Left renal cortex interstitium (tissue), 4 donors: ENCODE measurements at regions not wholly inside any gene's neighbourhood (a gene's known extent, or its start where the extent isn't known, plus 50 kb on each side); places are given as distances from the start of the nearest gene placed in this dataset.
A peak's percentile ranks its signal among the peaks of the same experiment; 100 is the strongest.

ENCODE experiments used
- DNase-seq, 4 donors: peaks; one replicate each; pipeline ENCODE4 v3.0.0-alpha.2; 2013; ENCODE audit warnings: low read depth in 4 of 4, low spot score in 2 of 4, missing footprints in 1 of 4

DNA sequence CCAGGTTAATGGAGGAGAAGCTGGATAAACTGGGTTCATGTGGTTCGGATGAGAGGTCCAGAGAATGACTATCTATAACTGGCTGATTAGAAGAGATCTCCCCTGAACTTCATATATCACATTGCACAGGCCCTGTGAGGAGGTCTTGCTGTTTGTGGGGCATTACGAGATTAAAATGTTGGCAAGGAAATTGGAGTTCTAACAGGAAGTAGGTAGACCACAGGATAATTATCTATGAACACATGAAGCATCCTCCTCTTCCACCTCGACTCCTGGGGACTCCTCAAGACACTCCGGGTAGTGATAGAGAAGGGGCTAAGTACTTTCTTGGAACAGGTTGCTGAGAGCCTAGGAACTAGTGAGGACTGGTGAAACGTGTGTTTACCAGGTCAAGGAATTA is 418.8 kb downstream of the KCNH5 start:
- DNase-seq, result no peak

DNA sequence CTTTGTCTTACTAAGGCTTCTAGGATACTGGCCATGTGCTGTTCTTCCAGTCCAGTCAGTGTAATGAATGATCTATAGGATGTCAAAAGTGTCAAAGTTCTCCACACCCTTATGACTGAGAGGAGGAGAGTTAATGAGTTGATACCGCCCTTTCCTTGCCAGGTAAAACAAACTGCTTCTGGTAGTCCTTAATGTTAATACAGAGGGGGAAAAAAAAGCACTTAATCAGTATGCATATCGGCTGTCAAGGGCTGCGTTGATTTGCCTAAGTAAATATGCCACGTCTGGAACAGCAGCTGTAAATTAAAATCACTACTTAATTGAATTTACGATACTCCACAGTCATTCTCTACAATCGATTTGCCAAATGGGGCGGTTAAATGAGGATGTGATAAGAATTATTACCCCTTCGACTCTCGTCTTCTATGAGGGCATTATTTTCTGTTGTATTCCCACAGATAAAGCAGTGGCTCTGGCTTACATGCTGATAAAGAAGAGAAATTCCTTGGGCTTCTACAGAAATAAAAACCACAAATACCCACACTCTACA is 416.0 kb downstream of the KCNH5 start:
- DNase-seq, result peak in 1 of 4 donors; percentile 3

DNA sequence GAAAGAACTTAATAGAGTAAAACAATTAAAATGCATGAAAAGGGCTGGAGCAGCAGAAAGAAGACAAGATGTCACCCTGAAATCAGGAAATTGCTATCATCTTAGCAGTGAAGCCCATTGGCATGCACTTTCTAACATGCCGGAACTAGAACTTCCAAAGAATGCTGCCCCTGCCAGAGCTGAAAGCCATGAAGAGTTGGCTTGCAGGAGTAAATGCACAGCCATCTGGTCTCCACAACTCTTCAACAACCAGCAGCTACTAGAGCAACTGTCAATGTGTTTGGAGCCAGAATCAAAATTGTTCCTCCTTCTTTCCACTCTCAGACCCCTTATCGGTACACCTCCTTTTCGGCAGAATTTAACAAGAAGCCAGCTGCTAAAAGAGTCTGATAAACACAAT is 414.1 kb downstream of the KCNH5 start:
- no peak for DNase-seq

DNA sequence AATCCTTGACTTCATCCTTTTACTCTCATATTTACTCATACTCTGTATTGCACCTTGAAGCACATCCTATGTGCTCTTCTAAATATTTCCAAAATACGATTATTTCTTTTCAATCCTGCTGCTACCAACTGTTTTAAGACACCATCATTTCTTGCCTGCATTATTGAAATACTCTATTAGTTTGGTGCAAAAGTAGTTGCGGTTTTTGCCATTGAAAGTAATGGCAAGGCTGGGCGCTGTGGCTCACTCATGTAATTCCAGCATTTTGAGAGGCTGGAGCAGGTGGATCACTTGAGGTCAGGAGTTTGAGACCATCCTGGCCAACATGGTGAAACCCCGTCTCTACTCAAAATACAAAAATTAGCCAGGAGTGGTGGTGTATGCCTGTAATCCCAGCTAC is 412.5 kb downstream of the KCNH5 start:
- DNase-seq, result no peak

DNA sequence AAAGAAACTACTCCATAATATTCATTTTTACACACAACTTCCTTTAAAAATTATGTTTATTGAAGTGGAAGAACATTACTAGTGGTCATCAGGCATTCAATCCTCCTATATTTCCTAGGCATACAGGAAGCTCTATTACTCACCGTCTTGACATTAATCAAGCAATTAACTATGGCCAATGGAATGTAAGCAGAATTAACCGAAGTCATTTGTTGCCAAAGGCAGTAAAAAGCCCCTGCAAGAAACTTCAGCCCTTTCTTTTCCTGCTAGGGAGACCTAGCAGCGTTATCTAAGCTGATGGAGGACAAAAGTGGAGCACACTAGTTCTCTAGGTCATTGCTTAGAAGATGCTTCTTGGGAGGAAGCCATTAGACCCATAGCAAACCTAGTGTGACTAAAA is 399.6 kb downstream of the KCNH5 start:
- no peak for DNase-seq
